ENCODE measurements at regions not wholly inside any gene's neighbourhood (a gene's known extent, or its start where the extent isn't known, plus 50 kb on each side); places are given as distances from the start of the nearest gene placed in this dataset.

- no peak overlapping the region for H2BK120ac ChIP-seq (ENCODE audit: low read depth, low read length)
- H3K27me3 ChIP-seq (ENCODE audit: insufficient read depth, low read length, poor library complexity) = no peaks in the 10 kb centered on the region
- no CpG with 5 or more reads among the region's 5 CpGs for WGBS (ENCODE audit: extremely low coverage, insufficient coverage, low lambda C conversion rate)
- no peaks in the 10 kb centered on the region for H3K4me1 ChIP-seq (ENCODE audit: control insufficient read depth, low read depth, low read length)
- H3K56ac ChIP-seq (ENCODE audit: low read length) = no peak overlapping the region
- H3K27ac ChIP-seq (ENCODE audit: low read depth, low read length) = no peak overlapping the region
- H3K4me2 ChIP-seq (ENCODE audit: low read length) = no peak overlapping the region
- no peaks in the 10 kb centered on the region for H3K79me2 ChIP-seq (ENCODE audit: control insufficient read depth, insufficient read depth, low read length)
- no peak overlapping the region for H4K5ac ChIP-seq (ENCODE audit: low read length)
- no peak overlapping the region for H3K23ac ChIP-seq (ENCODE audit: low read length)
- H3K36me3 ChIP-seq (ENCODE audit: control insufficient read depth, insufficient read depth, low read length) = no peaks in the 10 kb centered on the region
- no peak overlapping the region for H2BK15ac ChIP-seq (replicated peaks; ENCODE audit: low read depth)
- H2BK5ac ChIP-seq (ENCODE audit: low read length) = no peak overlapping the region
- no peak overlapping the region for H3K18ac ChIP-seq (ENCODE audit: low read length)
- H3K4ac ChIP-seq (ENCODE audit: low read depth, low read length) = no peak overlapping the region
- no peak for DNase-seq
- H3K9ac ChIP-seq (ENCODE audit: low read length) = no peak overlapping the region
- no peak overlapping the region for H2AK5ac ChIP-seq (ENCODE audit: low read length)
- H3K4me3 ChIP-seq (ENCODE audit: low read length) = no peak overlapping the region
- no peaks in the 10 kb centered on the region for H3K79me1 ChIP-seq (ENCODE audit: low read length)
- H4K8ac ChIP-seq (ENCODE audit: low read depth, low read length) = no peak overlapping the region
These were observed 268.9 kb upstream of the KCNIP4 start for GRCh38 chr4:22217480-22217879.

- Histone ChIP-seq H3K9ac (ENCODE audit: low read length) (no peak overlapping the region), H2BK5ac (ENCODE audit: low read length) (no peak overlapping the region), H3K79me1 (ENCODE audit: low read length) (no peaks in the 10 kb centered on the region), H3K23ac (ENCODE audit: low read length) (no peak overlapping the region), H4K5ac (ENCODE audit: low read length) (no peak overlapping the region), H2BK120ac (ENCODE audit: low read depth, low read length) (no peak overlapping the region), H3K4me3 (ENCODE audit: low read length) (no peak overlapping the region), H3K27me3 (ENCODE audit: insufficient read depth, low read length, poor library complexity) (no peaks in the 10 kb centered on the region), H3K4ac (ENCODE audit: low read depth, low read length) (no peak overlapping the region), H2BK15ac (replicated peaks; ENCODE audit: low read depth) (no peak overlapping the region), H3K4me2 (ENCODE audit: low read length) (no peak overlapping the region), H4K8ac (ENCODE audit: low read depth, low read length) (no peak overlapping the region), H3K4me1 (ENCODE audit: control insufficient read depth, low read depth, low read length) (no peaks in the 10 kb centered on the region), H3K36me3 (ENCODE audit: control insufficient read depth, insufficient read depth, low read length) (no peaks in the 10 kb centered on the region), H3K18ac (ENCODE audit: low read length) (no peak overlapping the region), H3K79me2 (ENCODE audit: control insufficient read depth, insufficient read depth, low read length) (no peaks in the 10 kb centered on the region), H2AK5ac (ENCODE audit: low read length) (no peak overlapping the region), H3K27ac (ENCODE audit: low read depth, low read length) (no peak overlapping the region), H3K56ac (ENCODE audit: low read length) (no peak overlapping the region)
- DNase-seq = no peak
- WGBS (ENCODE audit: extremely low coverage, insufficient coverage, low lambda C conversion rate) = no CpG with 5 or more reads among the region's 1 CpG
These were observed 267.7 kb upstream of the KCNIP4 start for GRCh38 chr4:22216278-22216677.

GRCh38 chr4:22215084-22215483, 266.5 kb upstream of the KCNIP4 start:
- Histone ChIP-seq H3K4me1 (ENCODE audit: control insufficient read depth, low read depth, low read length) (no peaks in the 10 kb centered on the region), H3K4me3 (ENCODE audit: low read length) (no peak overlapping the region), H3K4me2 (ENCODE audit: low read length) (no peak overlapping the region), H3K36me3 (ENCODE audit: control insufficient read depth, insufficient read depth, low read length) (no peaks in the 10 kb centered on the region), H4K5ac (ENCODE audit: low read length) (no peak overlapping the region), H3K56ac (ENCODE audit: low read length) (no peak overlapping the region), H4K8ac (ENCODE audit: low read depth, low read length) (no peak overlapping the region), H3K27me3 (ENCODE audit: insufficient read depth, low read length, poor library complexity) (no peaks in the 10 kb centered on the region), H3K79me1 (ENCODE audit: low read length) (no peaks in the 10 kb centered on the region), H3K4ac (ENCODE audit: low read depth, low read length) (no peak overlapping the region), H2AK5ac (ENCODE audit: low read length) (no peak overlapping the region), H2BK5ac (ENCODE audit: low read length) (no peak overlapping the region), H2BK15ac (replicated peaks; ENCODE audit: low read depth) (no peak overlapping the region), H3K79me2 (ENCODE audit: control insufficient read depth, insufficient read depth, low read length) (no peaks in the 10 kb centered on the region), H2BK120ac (ENCODE audit: low read depth, low read length) (no peak overlapping the region), H3K27ac (ENCODE audit: low read depth, low read length) (no peak overlapping the region), H3K9ac (ENCODE audit: low read length) (no peak overlapping the region), H3K23ac (ENCODE audit: low read length) (no peak overlapping the region), H3K18ac (ENCODE audit: low read length) (no peak overlapping the region)
- DNase-seq = no peak
- no CpG with 5 or more reads among the region's 1 CpG for WGBS (ENCODE audit: extremely low coverage, insufficient coverage, low lambda C conversion rate)

GRCh38 chr4:22203711-22204011, 255.1 kb upstream of the KCNIP4 start:
- H3K4me2 ChIP-seq (ENCODE audit: low read length) = no peak overlapping the region
- H3K56ac ChIP-seq (ENCODE audit: low read length) = no peak overlapping the region
- no peak overlapping the region for H4K8ac ChIP-seq (ENCODE audit: low read depth, low read length)
- no peak overlapping the region for H4K5ac ChIP-seq (ENCODE audit: low read length)
- DNase-seq = no peak
- H3K9ac ChIP-seq (ENCODE audit: low read length) = no peak overlapping the region
- H3K23ac ChIP-seq (ENCODE audit: low read length) = no peak overlapping the region
- no peak overlapping the region for H2BK5ac ChIP-seq (ENCODE audit: low read length)
- H2AK5ac ChIP-seq (ENCODE audit: low read length) = no peak overlapping the region
- no peak overlapping the region for H3K27ac ChIP-seq (ENCODE audit: low read depth, low read length)
- no peaks in the 10 kb centered on the region for H3K27me3 ChIP-seq (ENCODE audit: insufficient read depth, low read length, poor library complexity)
- H3K4me1 ChIP-seq (ENCODE audit: control insufficient read depth, low read depth, low read length) = no peaks in the 10 kb centered on the region
- no peaks in the 10 kb centered on the region for H3K36me3 ChIP-seq (ENCODE audit: control insufficient read depth, insufficient read depth, low read length)
- no peaks in the 10 kb centered on the region for H3K79me1 ChIP-seq (ENCODE audit: low read length)
- no peak overlapping the region for H3K4me3 ChIP-seq (ENCODE audit: low read length)
- H2BK15ac ChIP-seq (replicated peaks; ENCODE audit: low read depth) = no peak overlapping the region
- H3K18ac ChIP-seq (ENCODE audit: low read length) = no peak overlapping the region
- H2BK120ac ChIP-seq (ENCODE audit: low read depth, low read length) = no peak overlapping the region
- no peak overlapping the region for H3K4ac ChIP-seq (ENCODE audit: low read depth, low read length)
- no peaks in the 10 kb centered on the region for H3K79me2 ChIP-seq (ENCODE audit: control insufficient read depth, insufficient read depth, low read length)
- WGBS (ENCODE audit: extremely low coverage, insufficient coverage, low lambda C conversion rate) = no CpG with 5 or more reads among the region's 1 CpG

- H3K4ac ChIP-seq (ENCODE audit: low read depth, low read length) = no peak overlapping the region
- H3K79me1 ChIP-seq (ENCODE audit: low read length) = no peaks in the 10 kb centered on the region
- H2BK5ac ChIP-seq (ENCODE audit: low read length) = no peak overlapping the region
- no peak overlapping the region for H3K4me2 ChIP-seq (ENCODE audit: low read length)
- no peak overlapping the region for H2AK5ac ChIP-seq (ENCODE audit: low read length)
- no peak overlapping the region for H2BK15ac ChIP-seq (replicated peaks; ENCODE audit: low read depth)
- no peak overlapping the region for H2BK120ac ChIP-seq (ENCODE audit: low read depth, low read length)
- H3K36me3 ChIP-seq (ENCODE audit: control insufficient read depth, insufficient read depth, low read length) = no peaks in the 10 kb centered on the region
- no peak overlapping the region for H4K5ac ChIP-seq (ENCODE audit: low read length)
- no peak overlapping the region for H3K4me3 ChIP-seq (ENCODE audit: low read length)
- H3K56ac ChIP-seq (ENCODE audit: low read length) = no peak overlapping the region
- H4K8ac ChIP-seq (ENCODE audit: low read depth, low read length) = no peak overlapping the region
- H3K79me2 ChIP-seq (ENCODE audit: control insufficient read depth, insufficient read depth, low read length) = no peaks in the 10 kb centered on the region
- H3K4me1 ChIP-seq (ENCODE audit: control insufficient read depth, low read depth, low read length) = no peaks in the 10 kb centered on the region
- H3K27me3 ChIP-seq (ENCODE audit: insufficient read depth, low read length, poor library complexity) = no peaks in the 10 kb centered on the region
- WGBS (ENCODE audit: extremely low coverage, insufficient coverage, low lambda C conversion rate) = 100% methylated on average over 3 of the region's 6 CpGs
- no peak overlapping the region for H3K23ac ChIP-seq (ENCODE audit: low read length)
- H3K18ac ChIP-seq (ENCODE audit: low read length) = no peak overlapping the region
- DNase-seq = no peak
- no peak overlapping the region for H3K9ac ChIP-seq (ENCODE audit: low read length)
- no peak overlapping the region for H3K27ac ChIP-seq (ENCODE audit: low read depth, low read length)
These were observed 254.6 kb upstream of the KCNIP4 start for GRCh38 chr4:22202975-22203710.

All from mesendoderm (in vitro differentiated cells).